Heart left ventricle (tissue), 13 donors: ENCODE measurements at regions not wholly inside any gene's neighbourhood (a gene's known extent, or its start where the extent isn't known, plus 50 kb on each side); places are given as distances from the start of the nearest gene placed in this dataset.
"Not testable (repeated sequence)": the region's sequence is repeated elsewhere in the genome, so short reads cannot be mapped to it uniquely, and the experiment has no call there.

Experiments
- CTCF ChIP-seq, 12 donors: fragments of 200-600 bp; sonication (generic) in 4 of 12; IDR thresholded peaks; one replicate each; pipeline versions ENCODE4 v1.5.0 to v1.8.0; 2018 to 2022; ENCODE audit warnings: antibody characterized with exemption in 12 of 12, mild to moderate bottlenecking in 5 of 12
- POLR2A ChIP-seq, 2 donors: fragments of 450-650 bp; IDR thresholded peaks; one replicate each; pipeline ENCODE4 v1.6.1; 2017; ENCODE audit warnings: antibody characterized with exemption in 2 of 2, mild to moderate bottlenecking in 2 of 2, moderate library complexity in 2 of 2
- donor health status: ischemic (EF 13 %, LVEDD 7.1; RV severe dilation, severe dysfunction).
- donor health status: DM: no; HTN: yes; CAD: no.
- donor health status: DM: no; HTN: no; CAD: no.
- donor health status: ischemic (EF 25% LVEDD 6.9; RV normal size, moderate dysfunction).
- donor health status: ischemic (EF 25% LVEDD 5.7; RV mildly dilated, moderate dysfunction).
- donor health status: ischemic (EF 35%, LVEDD 5.7; RV mildly dilated, moderate dysfunction).
- donor health status: nonischemic (EF 11% LVEDD 7.7; RV severe dilation, severe dysfunction).
- donor health status: DM: yes; HTN: yes; CAD: no.
- donor health status: PGD.
- donor health status: ischemic (EF 29% LVEDD 5.4; RV normal size, mild dysfunction).
- donor health status: nonischemic (EF 23%, LVEDD 6.1; RV moderate dilation, normal function).

- not testable (repeated sequence) for TF ChIP-seq CTCF, POLR2A (IDR thresholded peaks at IDR 0.05)
Measured at GRCh38 chr13:19074106-19074505, 107.5 kb downstream of the TUBA3C start.
